GM20000 (cell line): ENCODE measurements at regions not wholly inside any gene's neighbourhood (a gene's known extent, or its start where the extent isn't known, plus 50 kb on each side); places are given as distances from the start of the nearest gene placed in this dataset.

Experiments used
- DNase-seq: peaks from one replicate; pipeline ENCODE4 v3.0.0; 2012; ENCODE audit warnings: low spot score
- CTCF ChIP-seq: IDR thresholded peaks from 2 replicates; pipeline ENCODE4 v1.5.1; 2012; ENCODE audit warnings: mild to moderate bottlenecking, control low read depth; ENCODE audit errors: extremely low read depth, missing control alignments

- no peak for TF ChIP-seq CTCF
- DNase-seq, result no peak
Measured at GRCh38 chr5:61999371-61999770, 306.6 kb upstream of the KIF2A start.

GRCh38 chr5:62000646-62001045, 305.4 kb upstream of the KIF2A start:
- no peak for TF ChIP-seq CTCF

GRCh38 chr5:62001640-62002039, 304.4 kb upstream of the KIF2A start:
- no peak for DNase-seq
- TF ChIP-seq CTCF, result no peak

More at GRCh38 chr5:62000646-62001045, 305.4 kb upstream of the KIF2A start:
- no peak for DNase-seq

- TF ChIP-seq CTCF, result no peak
- DNase-seq, result no peak
Measured at GRCh38 chr5:62002436-62002835, 303.6 kb upstream of the KIF2A start.

- DNase-seq, result no peak
- no peak for TF ChIP-seq CTCF
Measured at GRCh38 chr5:62005551-62005950, 300.5 kb upstream of the KIF2A start.

GRCh38 chr5:62007457-62007856, 298.5 kb upstream of the KIF2A start:
- no peak for DNase-seq
- TF ChIP-seq CTCF, result no peak

- no peak for DNase-seq
- TF ChIP-seq CTCF, result no peak
Measured at GRCh38 chr5:62011089-62011664, 294.8 kb upstream of the KIF2A start.

- TF ChIP-seq CTCF, result no peak
- no peak for DNase-seq
Measured at GRCh38 chr5:62017092-62017491, 288.9 kb upstream of the KIF2A start.
